ENCODE measurements at regions not wholly inside any gene's neighbourhood (a gene's known extent, or its start where the extent isn't known, plus 50 kb on each side); places are given as distances from the start of the nearest gene placed in this dataset.

DNA sequence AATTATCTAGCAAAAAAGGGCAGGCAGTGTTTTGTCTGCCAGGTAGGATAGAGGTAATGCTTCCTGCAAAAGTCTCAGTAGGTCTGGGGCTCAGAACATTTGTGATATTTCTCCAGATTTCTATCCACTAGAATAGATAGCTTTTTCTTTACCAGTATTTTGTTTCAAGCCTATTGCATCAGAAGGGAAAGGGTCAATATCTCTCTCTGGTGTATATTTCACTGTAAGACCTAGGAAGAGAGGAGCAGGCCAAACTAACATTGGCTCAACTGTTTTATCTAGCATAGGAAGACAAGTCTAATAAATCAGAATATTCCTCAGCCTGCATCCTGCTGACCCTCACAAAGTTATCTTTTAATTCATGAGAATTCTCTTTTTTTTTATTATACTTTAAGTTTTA is 106.7 kb upstream of the DAAM1 start:
- Histone ChIP-seq H3K9me3 (ENCODE audit: control insufficient read depth in 1 of 2, insufficient read depth in 1 of 2, low read depth in 1 of 2, low read length in 2 of 2) (no peaks in the 10 kb centered on the region), H3K9me2 (ENCODE audit: insufficient read depth) (no peaks in the 10 kb centered on the region), H3K36me3 (ENCODE audit: control insufficient read depth in 1 of 2, insufficient read depth in 2 of 2, low read length in 2 of 2) (no peaks in the 10 kb centered on the region), H3K79me2 (ENCODE audit: insufficient read depth, low read length) (no peaks in the 10 kb centered on the region), H3K4me1 (ENCODE audit: control insufficient read depth in 1 of 2, insufficient read depth in 2 of 2, low read length in 2 of 2) (no peaks in the 10 kb centered on the region), H2AFZ (ENCODE audit: low read depth, low read length, poor library complexity, severe bottlenecking) (no peak overlapping the region), H4K20me1 (ENCODE audit: insufficient read depth) (no peaks in the 10 kb centered on the region), H3K27me3 (ENCODE audit: insufficient read depth, low read length) (no peaks in the 10 kb centered on the region), H3K27ac (ENCODE audit: low read depth, low read length) (no peak overlapping the region), H3K4me3 (replicated peaks in 1 of 2; ENCODE audit: low read depth in 1 of 2, low read length in 2 of 2) (no peak overlapping the region), H3K9ac (ENCODE audit: low read length) (no peak overlapping the region), H3K4me2 (ENCODE audit: low read length) (no peak overlapping the region)
- no peak for DNase-seq (ENCODE audit: low read depth, low spot score)
- POLR2A ChIA-PET = no interaction called here
- intact Hi-C loops (cut with micrococcal nuclease) = no loop called here
- RAD21 ChIA-PET (ENCODE audit: low non-redundant PET in 1 of 2, low total read pairs in 2 of 2, uncharacterized antibody in 2 of 2, unreplicated experiment in 2 of 2) = no interaction called here
- TF ChIP-seq, protein P1, sequence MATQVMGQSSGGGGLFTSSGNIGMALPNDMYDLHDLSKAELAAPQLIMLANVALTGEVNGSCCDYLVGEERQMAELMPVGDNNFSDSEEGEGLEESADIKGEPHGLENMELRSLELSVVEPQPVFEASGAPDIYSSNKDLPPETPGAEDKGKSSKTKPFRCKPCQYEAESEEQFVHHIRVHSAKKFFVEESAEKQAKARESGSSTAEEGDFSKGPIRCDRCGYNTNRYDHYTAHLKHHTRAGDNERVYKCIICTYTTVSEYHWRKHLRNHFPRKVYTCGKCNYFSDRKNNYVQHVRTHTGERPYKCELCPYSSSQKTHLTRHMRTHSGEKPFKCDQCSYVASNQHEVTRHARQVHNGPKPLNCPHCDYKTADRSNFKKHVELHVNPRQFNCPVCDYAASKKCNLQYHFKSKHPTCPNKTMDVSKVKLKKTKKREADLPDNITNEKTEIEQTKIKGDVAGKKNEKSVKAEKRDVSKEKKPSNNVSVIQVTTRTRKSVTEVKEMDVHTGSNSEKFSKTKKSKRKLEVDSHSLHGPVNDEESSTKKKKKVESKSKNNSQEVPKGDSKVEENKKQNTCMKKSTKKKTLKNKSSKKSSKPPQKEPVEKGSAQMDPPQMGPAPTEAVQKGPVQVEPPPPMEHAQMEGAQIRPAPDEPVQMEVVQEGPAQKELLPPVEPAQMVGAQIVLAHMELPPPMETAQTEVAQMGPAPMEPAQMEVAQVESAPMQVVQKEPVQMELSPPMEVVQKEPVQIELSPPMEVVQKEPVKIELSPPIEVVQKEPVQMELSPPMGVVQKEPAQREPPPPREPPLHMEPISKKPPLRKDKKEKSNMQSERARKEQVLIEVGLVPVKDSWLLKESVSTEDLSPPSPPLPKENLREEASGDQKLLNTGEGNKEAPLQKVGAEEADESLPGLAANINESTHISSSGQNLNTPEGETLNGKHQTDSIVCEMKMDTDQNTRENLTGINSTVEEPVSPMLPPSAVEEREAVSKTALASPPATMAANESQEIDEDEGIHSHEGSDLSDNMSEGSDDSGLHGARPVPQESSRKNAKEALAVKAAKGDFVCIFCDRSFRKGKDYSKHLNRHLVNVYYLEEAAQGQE (IDR thresholded peaks at IDR 0.05; ENCODE audit: low read depth) = no peak
- no peak for TF ChIP-seq SIN3A (IDR thresholded peaks at IDR 0.05; ENCODE audit: low read depth)
- no peak for TF ChIP-seq CEBPB (IDR thresholded peaks at IDR 0.05; ENCODE audit: low read depth)
- TF ChIP-seq EGR1 (IDR thresholded peaks at IDR 0.05; ENCODE audit: low read depth) = no peak
- TF ChIP-seq ELF1 (IDR thresholded peaks at IDR 0.05; ENCODE audit: borderline replicate concordance, low read depth) = no peak
- no peak for TF ChIP-seq CBX3 (IDR thresholded peaks at IDR 0.05; ENCODE audit: low read depth)
- TF ChIP-seq POLR2A (IDR thresholded peaks at IDR 0.05; ENCODE audit: borderline replicate concordance, extremely low read depth, insufficient read depth, insufficient read length) = no peak
- TF ChIP-seq, protein P2, sequence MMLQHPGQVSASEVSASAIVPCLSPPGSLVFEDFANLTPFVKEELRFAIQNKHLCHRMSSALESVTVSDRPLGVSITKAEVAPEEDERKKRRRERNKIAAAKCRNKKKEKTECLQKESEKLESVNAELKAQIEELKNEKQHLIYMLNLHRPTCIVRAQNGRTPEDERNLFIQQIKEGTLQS (IDR thresholded peaks at IDR 0.05) = no peak
- no peak for TF ChIP-seq SP1 (IDR thresholded peaks at IDR 0.05; ENCODE audit: low read depth)
- no peak for TF ChIP-seq ZNF274 (IDR thresholded peaks at IDR 0.05; ENCODE audit: low read depth, low read length)
- TF ChIP-seq FOSL1 (IDR thresholded peaks at IDR 0.05; ENCODE audit: low read depth) = no peak
- TF ChIP-seq, protein P3, sequence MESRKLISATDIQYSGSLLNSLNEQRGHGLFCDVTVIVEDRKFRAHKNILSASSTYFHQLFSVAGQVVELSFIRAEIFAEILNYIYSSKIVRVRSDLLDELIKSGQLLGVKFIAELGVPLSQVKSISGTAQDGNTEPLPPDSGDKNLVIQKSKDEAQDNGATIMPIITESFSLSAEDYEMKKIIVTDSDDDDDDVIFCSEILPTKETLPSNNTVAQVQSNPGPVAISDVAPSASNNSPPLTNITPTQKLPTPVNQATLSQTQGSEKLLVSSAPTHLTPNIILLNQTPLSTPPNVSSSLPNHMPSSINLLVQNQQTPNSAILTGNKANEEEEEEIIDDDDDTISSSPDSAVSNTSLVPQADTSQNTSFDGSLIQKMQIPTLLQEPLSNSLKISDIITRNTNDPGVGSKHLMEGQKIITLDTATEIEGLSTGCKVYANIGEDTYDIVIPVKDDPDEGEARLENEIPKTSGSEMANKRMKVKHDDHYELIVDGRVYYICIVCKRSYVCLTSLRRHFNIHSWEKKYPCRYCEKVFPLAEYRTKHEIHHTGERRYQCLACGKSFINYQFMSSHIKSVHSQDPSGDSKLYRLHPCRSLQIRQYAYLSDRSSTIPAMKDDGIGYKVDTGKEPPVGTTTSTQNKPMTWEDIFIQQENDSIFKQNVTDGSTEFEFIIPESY (IDR thresholded peaks at IDR 0.05; ENCODE audit: extremely low read depth, insufficient replicate concordance, low read length) = no peak
- no peak for TF ChIP-seq YY1 (IDR thresholded peaks at IDR 0.05; ENCODE audit: extremely low read depth, insufficient replicate concordance, low read depth, low read length)
- TF ChIP-seq ZFX (IDR thresholded peaks at IDR 0.05) = no peak
- no peak for TF ChIP-seq JUND (IDR thresholded peaks at IDR 0.05)
- no peak for TF ChIP-seq SRF (IDR thresholded peaks at IDR 0.05; ENCODE audit: low read depth)
- TF ChIP-seq, protein P4, sequence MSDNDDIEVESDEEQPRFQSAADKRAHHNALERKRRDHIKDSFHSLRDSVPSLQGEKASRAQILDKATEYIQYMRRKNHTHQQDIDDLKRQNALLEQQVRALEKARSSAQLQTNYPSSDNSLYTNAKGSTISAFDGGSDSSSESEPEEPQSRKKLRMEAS (IDR thresholded peaks at IDR 0.05) = no peak
- no TSS peak for BruUV-seq (replicated peaks)
- CTCF ChIA-PET = interaction anchor here (1.3 kb wide), 1 partner anchor 59 kb away, joined by 3 read pairs; no protein-coding TSS in a partner anchor
- ATAC-seq = no peak
